ENCODE measurements at regions not wholly inside any gene's neighbourhood (a gene's known extent, or its start where the extent isn't known, plus 50 kb on each side); places are given as distances from the start of the nearest gene placed in this dataset.

DNA sequence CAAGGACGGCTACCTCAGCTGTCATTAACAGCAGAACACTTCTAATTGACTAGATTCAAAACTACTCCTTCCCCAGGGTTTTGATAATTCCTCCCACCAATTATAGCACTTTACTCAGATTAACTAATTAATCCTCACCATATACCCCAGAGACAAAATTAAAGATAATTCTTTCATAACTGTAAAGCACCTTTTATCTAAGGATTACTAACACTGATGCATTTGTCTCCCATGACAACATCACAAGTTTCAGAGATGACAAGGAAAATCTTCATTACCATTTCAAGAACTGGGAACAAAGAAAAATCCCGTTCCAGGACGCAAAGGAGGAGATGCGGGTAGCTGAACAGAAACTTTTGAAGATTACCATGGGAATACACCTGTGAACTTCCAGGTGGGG, 129.4 kb upstream of the ITGA6 start:
- TF ChIP-seq, protein P1, sequence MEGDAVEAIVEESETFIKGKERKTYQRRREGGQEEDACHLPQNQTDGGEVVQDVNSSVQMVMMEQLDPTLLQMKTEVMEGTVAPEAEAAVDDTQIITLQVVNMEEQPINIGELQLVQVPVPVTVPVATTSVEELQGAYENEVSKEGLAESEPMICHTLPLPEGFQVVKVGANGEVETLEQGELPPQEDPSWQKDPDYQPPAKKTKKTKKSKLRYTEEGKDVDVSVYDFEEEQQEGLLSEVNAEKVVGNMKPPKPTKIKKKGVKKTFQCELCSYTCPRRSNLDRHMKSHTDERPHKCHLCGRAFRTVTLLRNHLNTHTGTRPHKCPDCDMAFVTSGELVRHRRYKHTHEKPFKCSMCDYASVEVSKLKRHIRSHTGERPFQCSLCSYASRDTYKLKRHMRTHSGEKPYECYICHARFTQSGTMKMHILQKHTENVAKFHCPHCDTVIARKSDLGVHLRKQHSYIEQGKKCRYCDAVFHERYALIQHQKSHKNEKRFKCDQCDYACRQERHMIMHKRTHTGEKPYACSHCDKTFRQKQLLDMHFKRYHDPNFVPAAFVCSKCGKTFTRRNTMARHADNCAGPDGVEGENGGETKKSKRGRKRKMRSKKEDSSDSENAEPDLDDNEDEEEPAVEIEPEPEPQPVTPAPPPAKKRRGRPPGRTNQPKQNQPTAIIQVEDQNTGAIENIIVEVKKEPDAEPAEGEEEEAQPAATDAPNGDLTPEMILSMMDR (conservative IDR thresholded peaks at IDR 0.05; ENCODE audit: low read length): no peak
- TF ChIP-seq EZH2phosphoT487 (IDR thresholded peaks at IDR 0.05; ENCODE audit: borderline replicate concordance, low read depth, low read length): no peak
